Brain microvascular endothelial cell (primary cell): ENCODE measurements at regions not wholly inside any gene's neighbourhood (a gene's known extent, or its start where the extent isn't known, plus 50 kb on each side); places are given as distances from the start of the nearest gene placed in this dataset.
"Not testable (repeated sequence)": the region's sequence is repeated elsewhere in the genome, so short reads cannot be mapped to it uniquely, and the experiment has no call there.

Experiments used
- DNase-seq: peaks from one replicate; pipeline ENCODE4 v3.0.0-alpha.2; 2020
- H3K27ac ChIP-seq: fragments of 250-450 bp; sonication (Bioruptor Pico); 2 replicates; pipeline ENCODE4 v1.5.1; 2020; ENCODE audit warnings: mild to moderate bottlenecking, moderate library complexity
- H3K27me3 ChIP-seq: fragments of 250-450 bp; sonication (Bioruptor Pico); replicated peaks from 2 replicates; pipeline ENCODE4 v1.5.1; 2020; ENCODE audit warnings: mild to moderate bottlenecking
- H3K36me3 ChIP-seq: fragments of 250-450 bp; sonication (Bioruptor Pico); replicated peaks from 2 replicates; pipeline ENCODE4 v1.5.1; 2020; ENCODE audit warnings: mild to moderate bottlenecking
- H3K4me3 ChIP-seq: 2 replicates; pipeline ENCODE4 v1.5.1; 2011; ENCODE audit warnings: low read depth, mild to moderate bottlenecking, control low read depth, low read length, moderate library complexity
- CTCF ChIP-seq: IDR thresholded peaks from 2 replicates; pipeline ENCODE4 v1.5.1; 2011; ENCODE audit warnings: low read depth, mild to moderate bottlenecking, moderate library complexity, low read length, control low read depth, inconsistent platforms; ENCODE audit errors: missing control alignments
- in situ Hi-C: cut with HindIII; loops from 2 replicates; pipeline ENCODE4 v1.10.0; 2017; ENCODE audit warnings: low sequenced_read_pairs, low pct_ligation_motif_present

GRCh38 chr7:140261105-140261486 lies 84.3 kb upstream of the KDM7A start:
- in situ Hi-C loops, result no loop called here
- Histone ChIP-seq H3K36me3 (no peaks in the 10 kb centered on the region), H3K27me3 (no peaks in the 10 kb centered on the region), H3K27ac (no peak overlapping the region), H3K4me3 (no peak overlapping the region)
- no peak for DNase-seq
- no peak for TF ChIP-seq CTCF

GRCh38 chr7:140260352-140261104 lies 83.7 kb upstream of the KDM7A start:
- in situ Hi-C loops, result no loop called here
- no peak for DNase-seq
- TF ChIP-seq CTCF, result no peak
- Histone ChIP-seq H3K27me3 (no peaks in the 10 kb centered on the region), H3K36me3 (no peaks in the 10 kb centered on the region), H3K27ac (no peak overlapping the region), H3K4me3 (no peak overlapping the region)

DNA sequence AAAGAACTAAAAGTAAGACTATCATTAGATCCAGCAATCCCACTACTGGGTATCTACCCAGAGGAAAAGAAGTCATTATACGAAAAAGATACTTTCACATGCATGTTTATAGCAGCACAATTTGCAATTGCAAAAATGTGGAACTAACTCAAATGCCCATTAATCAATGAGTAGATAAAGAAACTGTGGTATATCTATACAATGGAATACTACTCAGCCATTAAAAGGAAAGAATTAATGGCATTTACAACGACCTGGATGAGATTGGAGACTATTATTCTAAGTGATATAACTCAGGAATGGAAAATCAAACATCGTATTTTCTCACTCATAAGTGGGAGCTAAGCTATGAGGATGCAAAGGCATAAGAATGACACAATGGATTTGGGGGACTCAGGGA lies 80.5 kb upstream of the KDM7A start:
- H3K27me3 ChIP-seq, in situ Hi-C loops, H3K27ac ChIP-seq, H3K4me3 ChIP-seq, DNase-seq, H3K36me3 ChIP-seq: not testable (repeated sequence)

- H3K36me3 ChIP-seq, H3K27ac ChIP-seq, DNase-seq, H3K27me3 ChIP-seq, in situ Hi-C loops, H3K4me3 ChIP-seq: not testable (repeated sequence)
Measured at GRCh38 chr7:140254976-140255375, 78.2 kb upstream of the KDM7A start.

DNA sequence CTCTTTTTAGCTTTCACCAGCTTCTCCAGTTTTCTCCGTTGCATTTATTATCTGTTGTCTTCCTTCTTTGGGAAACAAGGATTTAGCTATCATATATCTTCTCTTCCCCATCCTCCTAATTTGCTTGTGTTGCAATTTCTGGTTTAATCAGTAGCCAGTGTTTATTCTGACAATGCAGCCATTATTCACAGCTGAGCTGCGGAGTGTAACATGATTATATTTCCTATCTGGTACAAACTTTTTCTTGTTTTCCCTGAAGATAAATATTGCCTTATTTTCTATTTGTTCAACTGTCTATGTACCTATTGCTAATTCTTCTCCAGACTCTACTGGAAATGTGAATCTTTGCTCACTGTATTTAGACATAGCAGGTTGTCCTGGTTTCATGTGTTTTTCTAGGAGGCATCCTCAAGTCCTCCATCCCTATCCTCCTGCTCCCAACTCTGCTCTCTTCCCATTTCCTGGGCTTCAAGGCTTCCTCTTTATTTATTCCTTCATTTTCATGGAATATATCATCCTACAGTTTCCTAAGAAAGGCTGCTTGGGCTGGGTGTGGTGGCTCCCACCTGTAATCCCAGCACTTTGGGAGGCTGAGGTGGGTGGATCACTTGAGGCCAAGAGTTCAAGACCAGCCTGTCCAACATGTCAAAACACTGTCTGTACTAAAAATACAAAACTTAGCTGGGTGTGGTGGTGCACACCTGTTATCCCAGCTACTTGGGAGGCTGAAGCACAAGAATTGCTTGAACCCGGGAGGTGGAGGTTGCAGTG lies 72.4 kb upstream of the KDM7A start:
- no peaks in the 10 kb centered on the region for H3K27me3 ChIP-seq
- TF ChIP-seq CTCF, result no peak
- DNase-seq, result no peak

DNA sequence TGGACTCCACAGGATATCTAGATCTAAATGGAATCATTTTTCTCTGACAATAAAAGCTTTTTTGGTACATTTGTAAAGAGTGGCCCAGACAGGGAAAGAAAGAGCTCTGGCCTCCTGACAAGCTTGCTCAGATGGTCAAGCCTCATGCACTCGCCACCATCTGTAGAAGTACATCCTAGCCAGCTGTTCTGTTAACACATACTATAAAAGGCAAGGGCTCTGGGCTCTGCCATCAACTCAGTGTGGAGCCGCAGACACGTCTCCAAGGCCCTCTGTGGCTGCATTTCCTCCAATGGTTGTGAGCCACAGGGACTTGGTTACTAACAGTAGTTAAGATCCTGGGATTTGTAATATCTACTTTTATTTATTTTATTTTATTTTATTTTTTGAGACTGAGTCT lies 70.8 kb upstream of the KDM7A start:
- in situ Hi-C loops, result no loop called here
- Histone ChIP-seq H3K27me3 (no peaks in the 10 kb centered on the region), H3K36me3 (no peaks in the 10 kb centered on the region), H3K4me3 (no peak overlapping the region), H3K27ac (no peak overlapping the region)
- no peak for TF ChIP-seq CTCF
- no peak for DNase-seq

More for the DNA sequence above, 72.4 kb upstream of the KDM7A start:
- no peaks in the 10 kb centered on the region for H3K36me3 ChIP-seq
- H3K4me3 ChIP-seq, result no peak overlapping the region
- no peak overlapping the region for H3K27ac ChIP-seq
- in situ Hi-C loops, result no loop called here
